ENCODE measurements at regions not wholly inside any gene's neighbourhood (a gene's known extent, or its start where the extent isn't known, plus 50 kb on each side); places are given as distances from the start of the nearest gene placed in this dataset.

GRCh38 chr1:232718928-232719927, 86.0 kb upstream of the MAP10 start:
- Histone ChIP-seq H3K9me3 (ENCODE audit: severe bottlenecking) (peaks cover 4% of the 10 kb centered on the region), H3K27me3 (ENCODE audit: insufficient read depth, low read depth, severe bottlenecking) (no peaks in the 10 kb centered on the region), H3K27ac (no peak overlapping the region), H3K36me3 (no peaks in the 10 kb centered on the region), H3K4me3 (ENCODE audit: low read depth, low read length) (no peak overlapping the region)
- no peak for DNase-seq
- TF ChIP-seq, protein P1, sequence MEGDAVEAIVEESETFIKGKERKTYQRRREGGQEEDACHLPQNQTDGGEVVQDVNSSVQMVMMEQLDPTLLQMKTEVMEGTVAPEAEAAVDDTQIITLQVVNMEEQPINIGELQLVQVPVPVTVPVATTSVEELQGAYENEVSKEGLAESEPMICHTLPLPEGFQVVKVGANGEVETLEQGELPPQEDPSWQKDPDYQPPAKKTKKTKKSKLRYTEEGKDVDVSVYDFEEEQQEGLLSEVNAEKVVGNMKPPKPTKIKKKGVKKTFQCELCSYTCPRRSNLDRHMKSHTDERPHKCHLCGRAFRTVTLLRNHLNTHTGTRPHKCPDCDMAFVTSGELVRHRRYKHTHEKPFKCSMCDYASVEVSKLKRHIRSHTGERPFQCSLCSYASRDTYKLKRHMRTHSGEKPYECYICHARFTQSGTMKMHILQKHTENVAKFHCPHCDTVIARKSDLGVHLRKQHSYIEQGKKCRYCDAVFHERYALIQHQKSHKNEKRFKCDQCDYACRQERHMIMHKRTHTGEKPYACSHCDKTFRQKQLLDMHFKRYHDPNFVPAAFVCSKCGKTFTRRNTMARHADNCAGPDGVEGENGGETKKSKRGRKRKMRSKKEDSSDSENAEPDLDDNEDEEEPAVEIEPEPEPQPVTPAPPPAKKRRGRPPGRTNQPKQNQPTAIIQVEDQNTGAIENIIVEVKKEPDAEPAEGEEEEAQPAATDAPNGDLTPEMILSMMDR (IDR thresholded peaks at IDR 0.05; ENCODE audit: low read depth, low read length) = no peak

- Histone ChIP-seq H3K27ac (no peak overlapping the region), H3K36me3 (no peaks in the 10 kb centered on the region)
Measured at GRCh38 chr1:232722626-232723025, 82.6 kb upstream of the MAP10 start.

DNA sequence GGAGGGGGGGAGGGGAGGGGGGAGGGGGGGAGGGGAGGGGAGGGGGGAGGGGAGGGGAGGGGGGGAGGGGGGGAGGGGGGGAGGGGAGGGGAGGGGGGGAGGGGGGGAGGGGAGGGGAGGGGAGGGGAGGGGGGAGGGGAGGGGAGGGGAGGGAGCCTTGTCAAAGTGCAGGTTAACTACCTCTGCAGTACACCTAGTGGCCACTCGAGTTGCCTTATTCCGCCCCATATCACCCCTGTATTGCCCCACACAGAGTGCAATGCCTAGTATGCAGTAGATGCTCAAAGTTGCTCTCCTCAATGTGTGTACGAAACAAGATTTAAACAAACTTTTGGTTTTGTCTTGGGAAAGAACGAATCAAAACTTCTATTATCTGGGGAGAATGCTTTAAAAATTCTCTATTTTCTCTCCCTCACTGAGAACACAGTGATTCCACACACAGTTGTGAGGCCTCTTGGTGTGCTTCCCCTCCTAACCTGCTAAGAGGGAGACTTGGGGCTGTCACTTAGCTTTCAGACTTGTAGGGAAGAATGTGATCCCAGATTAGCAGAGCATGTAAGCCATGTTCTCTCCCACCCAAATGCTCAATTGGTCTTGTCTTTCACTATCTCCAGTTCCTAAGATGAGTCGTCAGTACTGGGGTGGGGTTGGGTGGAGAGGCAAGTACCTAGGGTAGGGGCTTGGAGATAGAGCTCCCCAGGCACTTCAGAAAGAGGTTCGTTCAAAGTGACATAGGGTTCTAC, 79.7 kb upstream of the MAP10 start:
- DNase-seq = no peak
- Histone ChIP-seq H3K36me3 (no peaks in the 10 kb centered on the region), H3K4me3 (ENCODE audit: low read depth, low read length) (no peak overlapping the region), H3K27me3 (ENCODE audit: insufficient read depth, low read depth, severe bottlenecking) (no peaks in the 10 kb centered on the region), H3K27ac (no peak overlapping the region), H3K9me3 (ENCODE audit: severe bottlenecking) (peaks cover 3% of the 10 kb centered on the region)
- TF ChIP-seq, protein P1 (IDR thresholded peaks at IDR 0.05; ENCODE audit: low read depth, low read length) = 0 out of 2 replicates have a peak, but pooled peaks have one; percentile 37

More at GRCh38 chr1:232722626-232723025, 82.6 kb upstream of the MAP10 start:
- H3K27me3 ChIP-seq (ENCODE audit: insufficient read depth, low read depth, severe bottlenecking) = no peaks in the 10 kb centered on the region
- H3K4me3 ChIP-seq (ENCODE audit: low read depth, low read length) = no peak overlapping the region
- TF ChIP-seq, protein P1 (IDR thresholded peaks at IDR 0.05; ENCODE audit: low read depth, low read length) = no peak
- DNase-seq = no peak
- H3K9me3 ChIP-seq (ENCODE audit: severe bottlenecking) = peaks cover 7% of the 10 kb centered on the region

- no peak for DNase-seq
- TF ChIP-seq, protein P1 (IDR thresholded peaks at IDR 0.05; ENCODE audit: low read depth, low read length) = no peak
- Histone ChIP-seq H3K4me3 (ENCODE audit: low read depth, low read length) (no peak overlapping the region), H3K27me3 (ENCODE audit: insufficient read depth, low read depth, severe bottlenecking) (no peaks in the 10 kb centered on the region), H3K27ac (no peak overlapping the region), H3K9me3 (ENCODE audit: severe bottlenecking) (peaks cover 3% of the 10 kb centered on the region), H3K36me3 (no peaks in the 10 kb centered on the region)
Measured at GRCh38 chr1:232726048-232726779, 79.0 kb upstream of the MAP10 start.

- H3K36me3 ChIP-seq = no peaks in the 10 kb centered on the region
- H3K9me3 ChIP-seq (ENCODE audit: severe bottlenecking) = peaks cover 3% of the 10 kb centered on the region
- H3K27me3 ChIP-seq (ENCODE audit: insufficient read depth, low read depth, severe bottlenecking) = no peaks in the 10 kb centered on the region
- no peak for DNase-seq
- H3K27ac ChIP-seq = no peak overlapping the region
- H3K4me3 ChIP-seq (ENCODE audit: low read depth, low read length) = no peak overlapping the region
- TF ChIP-seq, protein P1 (IDR thresholded peaks at IDR 0.05; ENCODE audit: low read depth, low read length) = no peak
Measured at GRCh38 chr1:232728507-232729263, 76.5 kb upstream of the MAP10 start.
